ENCODE measurements at regions not wholly inside any gene's neighbourhood (a gene's known extent, or its start where the extent isn't known, plus 50 kb on each side); places are given as distances from the start of the nearest gene placed in this dataset.
"Not testable (repeated sequence)": the region's sequence is repeated elsewhere in the genome, so short reads cannot be mapped to it uniquely, and the experiment has no call there.

DNA sequence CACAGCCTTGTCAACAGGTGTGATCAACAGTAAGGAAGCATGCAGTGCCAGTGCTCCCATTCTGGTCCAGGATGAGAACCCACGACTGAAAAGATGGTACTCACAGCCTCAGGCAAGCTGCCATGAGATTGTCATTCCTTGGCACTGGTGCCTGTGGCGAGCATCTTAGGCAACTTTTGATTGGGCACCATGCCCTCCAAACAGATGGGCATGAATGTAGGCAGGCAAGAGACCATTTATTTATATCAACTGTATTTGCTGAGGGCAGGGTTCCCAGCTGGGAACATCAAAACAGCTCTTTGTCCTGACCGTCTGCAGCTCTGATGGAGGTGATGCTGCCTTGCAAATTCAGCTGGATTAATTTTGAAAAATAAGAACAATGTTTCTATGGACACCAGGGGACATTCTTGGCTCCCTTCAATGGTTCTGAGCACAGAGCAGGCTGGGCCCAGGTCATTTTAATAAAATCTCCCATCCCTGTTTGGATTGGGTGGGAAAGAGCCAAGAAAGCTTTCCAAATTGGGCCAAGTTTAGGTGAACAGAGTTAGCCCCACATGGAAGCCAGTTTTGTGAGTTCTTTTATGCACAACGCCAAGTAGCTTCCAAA, 522.5 kb downstream of the RMST start:
- DNase-seq (ENCODE audit: low spot score) = no peak

DNA sequence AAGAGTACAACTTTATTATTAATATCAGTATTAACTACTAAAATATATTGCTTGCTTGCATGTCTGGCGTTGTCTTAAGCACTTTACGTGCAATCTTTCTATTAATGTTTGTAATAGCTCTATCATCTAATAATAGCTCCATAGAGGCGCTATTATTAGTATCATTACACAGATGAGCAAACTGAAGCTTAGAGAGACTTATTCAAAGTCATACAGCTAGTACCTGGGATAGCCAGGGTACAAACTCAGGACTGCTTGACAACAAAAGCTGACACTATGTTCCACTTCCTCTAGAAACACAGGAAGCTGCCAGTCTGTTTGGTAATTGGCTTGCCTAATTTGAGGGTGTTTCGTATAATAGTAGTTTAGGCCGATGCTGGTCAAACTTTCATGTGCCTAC, 523.2 kb downstream of the RMST start:
- DNase-seq (ENCODE audit: low spot score) = no peak

DNA sequence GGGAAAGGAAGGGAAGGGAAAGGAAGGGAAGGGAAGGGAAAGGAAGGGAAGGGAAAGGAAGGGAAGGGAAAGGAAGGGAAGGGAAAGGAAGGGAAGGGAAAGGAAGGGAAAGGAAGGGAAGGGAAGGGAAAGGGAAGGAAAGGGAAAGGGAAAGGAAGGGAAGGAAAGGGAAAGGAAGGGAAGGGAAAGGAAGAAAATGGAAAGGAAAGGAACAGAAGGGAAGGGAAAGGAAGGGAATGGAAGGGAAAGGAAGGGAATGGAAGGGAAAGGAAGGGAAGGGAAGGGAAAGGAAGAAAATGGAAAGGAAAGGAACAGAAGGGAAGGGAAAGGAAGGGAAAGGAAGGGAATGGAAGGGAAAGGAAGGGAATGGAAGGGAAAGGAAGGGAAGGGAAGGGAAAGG, 526.0 kb downstream of the RMST start:
- not testable (repeated sequence) for DNase-seq (ENCODE audit: low spot score)

DNA sequence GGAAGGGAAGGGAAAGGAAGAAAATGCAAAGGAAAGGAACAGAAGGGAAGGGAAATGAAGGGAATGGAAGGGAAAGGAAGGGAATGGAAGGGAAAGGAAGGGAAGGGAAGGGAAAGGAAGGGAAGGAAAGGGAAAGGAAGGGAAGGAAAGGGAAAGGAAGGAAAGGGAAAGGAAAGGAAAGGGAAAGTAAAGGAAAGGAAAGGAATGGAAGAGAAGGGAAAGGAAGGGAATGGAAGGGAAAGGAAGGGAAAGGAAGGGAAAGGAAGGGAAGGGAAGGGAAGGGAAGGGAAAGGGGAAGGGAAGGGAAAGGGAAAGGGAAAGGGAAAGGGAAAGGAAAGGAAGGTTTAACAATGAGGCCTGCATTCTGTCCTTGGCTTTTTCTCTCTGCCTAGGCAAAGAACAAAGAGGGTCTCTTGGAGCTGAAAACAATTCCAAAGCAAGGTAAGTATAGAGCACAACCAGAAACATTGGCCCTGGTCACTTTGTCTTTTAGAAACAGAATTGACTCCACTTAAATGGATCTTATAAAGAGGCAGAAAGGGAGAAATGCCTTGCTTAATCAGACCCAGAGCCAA, 525.9 kb upstream of the TMPO start:
- DNase-seq (ENCODE audit: low spot score) = no peak

DNA sequence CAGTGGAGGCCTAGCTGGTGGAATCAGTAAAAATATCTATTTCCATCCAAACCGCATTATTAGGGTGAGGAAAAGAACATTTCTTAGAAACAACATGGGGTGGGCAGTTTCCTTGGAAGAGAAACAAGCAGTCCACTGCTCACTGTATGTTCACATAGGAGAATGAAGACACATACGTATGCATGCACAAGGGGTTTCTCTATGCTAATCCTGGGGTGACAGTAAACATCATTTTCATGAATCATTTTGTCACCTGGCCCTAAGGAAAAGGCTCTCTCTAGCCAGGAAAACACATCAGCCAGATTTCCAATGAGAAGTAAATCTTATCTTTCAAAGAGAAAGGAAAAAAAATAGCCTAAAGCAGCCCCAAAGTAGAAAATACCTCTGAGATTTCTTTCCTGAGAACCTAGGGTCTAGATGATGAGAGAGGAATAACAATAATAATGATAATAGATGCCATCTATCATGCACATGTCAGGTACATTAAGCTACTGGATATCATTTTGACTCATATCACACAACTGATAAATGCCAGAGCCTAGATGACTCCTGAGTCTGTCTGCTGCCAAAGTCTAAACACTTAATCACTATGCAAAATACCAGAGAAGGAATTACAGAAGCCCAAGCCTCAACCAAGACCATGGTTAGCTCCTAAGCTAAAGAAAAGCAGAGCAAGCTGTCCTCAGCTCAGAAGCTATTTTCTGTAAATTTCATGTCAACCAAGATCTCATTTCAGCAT, 520.5 kb upstream of the TMPO start:
- no peak for DNase-seq (ENCODE audit: low spot score)

DNA sequence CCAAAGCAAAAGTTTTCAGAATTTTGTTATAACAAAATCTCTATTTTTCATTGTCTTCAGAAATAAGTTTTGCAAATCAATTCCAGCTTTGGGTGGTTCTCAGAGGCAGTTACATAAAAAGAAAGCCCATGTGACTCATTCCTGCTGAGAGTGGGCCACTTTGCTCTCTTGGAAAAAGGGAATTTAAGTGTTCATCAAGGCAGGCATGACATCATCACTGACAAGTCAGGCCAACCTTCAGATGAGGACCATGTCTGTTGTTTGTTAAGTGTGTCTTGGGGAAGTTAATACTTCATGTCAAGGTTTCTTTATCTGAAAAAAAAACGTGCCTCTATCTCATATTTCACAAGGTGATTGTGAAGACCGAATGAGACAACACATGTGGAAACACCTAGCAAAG, 519.8 kb upstream of the TMPO start:
- DNase-seq (ENCODE audit: low spot score) = no peak

DNA sequence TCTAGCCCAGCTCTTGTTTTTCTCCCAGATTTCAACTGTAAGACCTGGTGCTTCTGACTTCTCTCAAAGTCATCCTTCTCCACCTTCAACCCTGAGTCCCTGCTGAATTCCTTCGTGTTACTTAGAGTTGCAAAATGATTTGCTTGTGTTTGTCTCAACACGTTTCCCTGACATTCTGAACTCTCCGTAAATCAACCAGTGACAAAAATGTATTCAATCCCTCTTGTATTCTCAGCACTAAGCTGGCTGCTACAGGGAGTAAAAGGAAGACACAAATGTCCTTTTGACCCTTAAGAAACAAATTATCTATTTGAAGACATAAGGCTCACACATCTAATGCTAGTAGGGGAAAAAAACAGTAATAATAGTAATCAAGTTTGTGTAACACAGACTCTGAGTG, 514.0 kb upstream of the TMPO start:
- DNase-seq (ENCODE audit: low spot score) = no peak

DNA sequence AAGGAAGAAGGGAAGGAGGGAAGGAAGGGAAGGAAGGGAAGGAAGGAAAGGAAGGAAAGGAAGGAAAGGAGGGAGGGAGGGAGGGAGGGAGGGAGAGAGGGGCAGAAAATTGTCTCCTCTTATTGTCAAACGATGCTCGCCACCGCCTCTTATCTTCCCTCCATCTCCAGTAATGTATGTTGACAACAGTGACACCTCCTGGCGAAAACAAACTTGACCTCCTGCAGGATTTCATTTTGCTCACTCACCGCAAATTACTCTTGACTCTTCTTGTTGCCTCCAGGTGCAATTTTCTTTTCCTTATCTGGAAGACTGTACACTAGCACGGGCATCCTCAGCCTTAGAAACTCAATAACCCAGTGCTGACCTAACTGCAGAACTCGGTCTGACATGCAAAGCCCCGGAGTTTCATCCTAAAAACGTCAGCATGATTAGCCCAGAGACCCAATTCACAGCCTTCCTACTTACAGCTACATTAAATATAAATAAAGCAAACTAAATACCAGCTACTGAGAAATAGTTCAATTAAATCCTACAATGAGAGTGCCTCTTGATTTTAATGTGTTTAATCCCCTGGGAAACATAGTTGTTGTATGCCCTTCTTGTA, 512.4 kb upstream of the TMPO start:
- peak; percentile 17 for DNase-seq (ENCODE audit: low spot score)

DNA sequence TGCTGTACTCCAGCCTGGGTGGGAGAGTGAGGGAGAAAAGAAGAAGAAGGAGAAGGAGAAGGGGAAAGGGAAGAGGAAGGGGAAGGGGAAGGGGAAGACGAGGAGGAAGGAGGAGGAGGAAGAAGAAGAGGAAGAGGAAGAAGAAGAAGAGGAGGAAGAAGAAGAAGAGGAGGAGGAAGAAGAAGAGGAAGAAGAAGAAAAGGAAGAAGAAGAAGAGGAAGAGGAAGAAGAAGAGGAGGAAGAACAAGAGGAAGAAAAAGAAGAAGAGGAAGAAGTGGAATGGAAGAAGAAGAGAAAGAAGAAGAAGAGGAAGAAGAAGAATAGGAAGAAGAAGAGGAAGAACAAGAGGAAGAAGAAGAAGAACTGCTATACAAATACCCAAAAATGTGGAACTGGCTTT, 507.4 kb upstream of the TMPO start:
- DNase-seq (ENCODE audit: low spot score) = no peak

DNA sequence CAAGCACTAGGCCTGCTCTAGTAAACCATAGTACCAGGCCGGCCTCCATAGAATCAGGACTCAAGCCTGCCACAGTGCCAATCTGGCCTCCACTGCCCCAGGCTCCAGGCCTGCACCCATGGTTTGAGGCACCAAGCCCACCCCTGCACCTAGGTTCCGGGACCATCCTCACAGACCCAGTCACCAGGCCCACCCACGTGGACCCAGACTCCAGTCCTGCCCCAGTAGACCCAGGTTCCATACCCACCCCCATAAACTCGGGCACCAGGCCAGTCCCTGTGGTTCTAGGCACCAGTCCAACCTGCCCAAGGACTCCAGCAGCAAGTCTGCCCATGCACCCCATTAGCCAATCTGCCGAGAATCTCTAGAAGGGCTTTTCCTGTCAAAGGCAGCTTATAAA, 501.8 kb upstream of the TMPO start:
- no peak for DNase-seq (ENCODE audit: low spot score)

DNA sequence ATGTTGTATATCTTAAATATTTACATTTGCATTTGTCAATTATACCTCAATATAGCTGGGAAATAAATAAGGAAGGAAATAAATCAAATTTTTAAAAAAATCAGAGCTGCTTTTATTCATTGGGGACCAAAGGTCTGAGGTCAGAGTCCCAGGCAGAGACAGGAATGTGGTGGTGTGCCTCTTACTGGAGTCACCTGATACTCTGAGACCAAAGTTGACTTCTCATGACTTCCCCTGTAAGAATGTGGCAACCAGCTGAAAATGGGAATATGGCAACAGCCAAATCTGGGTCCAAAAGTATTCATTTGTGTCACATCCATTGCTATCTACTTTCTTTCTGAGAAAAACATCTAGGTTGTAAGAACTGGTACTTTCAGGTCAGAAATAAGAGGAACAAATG, 496.6 kb upstream of the TMPO start:
- DNase-seq (ENCODE audit: low spot score) = no peak

DNA sequence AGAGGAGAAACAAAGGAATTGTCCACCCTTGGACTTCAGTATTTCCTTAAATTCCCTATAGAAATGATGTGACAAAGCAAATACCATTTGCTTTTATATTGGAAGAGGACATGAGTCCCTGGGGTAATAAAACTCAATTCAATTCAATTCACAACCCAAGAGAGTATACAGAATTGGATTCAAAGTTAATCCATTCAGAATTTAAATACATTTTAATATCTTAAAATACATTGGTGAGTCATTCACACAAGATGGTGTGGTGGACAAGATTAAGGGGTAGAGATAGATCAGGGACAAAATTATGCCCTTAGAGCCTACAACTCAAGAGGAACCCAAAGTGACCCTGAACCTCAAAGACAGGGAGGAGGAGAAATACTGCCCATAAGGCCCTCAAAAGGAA, 495.0 kb upstream of the TMPO start:
- no peak for DNase-seq (ENCODE audit: low spot score)

DNA sequence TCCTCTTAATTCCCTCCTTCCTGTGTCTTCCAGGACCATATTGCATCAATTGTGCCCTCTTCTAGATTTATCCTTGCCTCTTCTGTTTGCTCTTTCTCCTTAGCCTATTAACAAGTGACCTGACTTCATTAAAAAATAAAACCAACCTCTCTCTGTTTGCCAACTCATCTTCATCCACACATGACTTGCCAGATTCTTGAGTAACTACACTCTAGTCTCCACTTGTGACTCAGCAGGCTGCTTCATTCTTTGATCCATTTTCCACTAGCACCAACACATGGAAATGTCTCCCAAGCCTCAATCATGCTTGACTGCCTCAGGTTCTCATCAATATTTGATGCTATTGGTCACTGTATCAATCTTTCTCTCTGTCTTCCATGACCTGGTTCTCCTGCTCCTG, 492.4 kb upstream of the TMPO start:
- no peak for DNase-seq (ENCODE audit: low spot score)

DNA sequence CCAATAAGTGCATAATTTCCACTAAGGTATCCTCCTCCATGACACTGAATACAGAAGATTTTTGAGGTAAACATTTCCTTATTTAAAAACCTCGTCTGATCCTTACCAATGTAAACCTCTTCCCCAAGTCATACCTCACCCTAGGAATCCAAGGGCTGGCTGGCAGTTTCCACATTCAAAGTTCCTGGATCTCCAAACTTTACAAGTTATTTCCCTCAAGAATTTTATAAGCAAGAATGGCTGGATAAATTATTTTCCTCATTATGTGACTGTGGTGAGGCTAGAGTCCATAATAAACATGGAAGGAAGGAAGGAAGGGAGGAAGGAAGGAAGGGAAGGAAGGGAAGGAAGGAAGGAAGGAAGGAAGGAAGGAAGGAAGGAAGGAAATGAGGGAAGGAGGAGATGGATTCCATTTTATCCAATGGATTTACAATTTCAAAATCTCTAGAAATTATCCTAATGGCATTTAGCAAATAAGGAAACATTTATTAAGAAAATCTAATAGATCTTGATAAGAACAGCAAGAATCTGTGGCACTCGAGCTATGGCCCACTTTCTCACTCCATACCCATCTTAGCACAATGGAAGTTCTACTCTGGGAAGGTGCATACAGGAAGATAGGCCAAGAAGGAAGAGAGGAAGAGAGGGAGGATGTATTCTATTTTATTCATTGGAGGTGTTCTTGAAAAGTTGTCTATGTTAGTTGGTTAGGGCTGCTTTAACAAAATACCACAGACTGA, 477.8 kb upstream of the TMPO start:
- no peak for DNase-seq (ENCODE audit: low spot score)

DNA sequence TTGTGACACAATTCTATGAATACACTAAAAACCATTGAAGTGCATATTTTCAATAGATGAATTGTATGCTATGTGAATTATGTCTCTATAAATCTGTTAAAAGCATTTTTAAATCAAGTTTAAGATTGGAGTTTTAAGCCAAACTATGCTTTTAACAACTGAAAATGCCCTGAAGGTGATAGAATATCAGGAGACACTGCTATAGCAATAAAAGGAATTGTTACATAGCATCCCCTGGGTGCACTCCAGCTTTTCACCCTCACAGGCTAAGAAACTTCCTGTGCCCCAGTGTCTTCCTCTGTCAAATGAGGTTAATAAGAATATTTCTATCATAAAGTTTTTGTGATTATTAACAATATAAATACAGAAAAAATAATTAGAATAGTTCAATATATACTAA, 472.7 kb upstream of the TMPO start:
- DNase-seq (ENCODE audit: low spot score) = no peak

DNA sequence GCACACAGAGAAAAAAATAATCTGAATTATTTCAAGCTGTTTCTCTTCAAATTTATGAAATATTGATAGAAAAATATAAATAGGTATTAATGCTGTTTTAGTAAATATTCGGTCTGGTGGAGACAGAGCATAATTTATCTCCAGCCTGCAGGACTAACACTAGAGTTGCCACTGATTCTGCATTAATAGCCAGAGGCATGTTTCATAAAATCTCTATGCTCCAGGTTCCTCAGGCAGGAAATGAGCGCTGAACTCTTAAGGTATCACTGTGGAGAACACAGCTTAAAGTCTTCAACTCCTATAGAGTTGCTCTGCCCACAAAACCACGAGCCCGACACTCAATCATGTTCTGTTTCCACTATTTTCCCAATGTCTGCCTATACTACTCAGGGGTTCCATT, 470.0 kb upstream of the TMPO start:
- no peak for DNase-seq (ENCODE audit: low spot score)

DNA sequence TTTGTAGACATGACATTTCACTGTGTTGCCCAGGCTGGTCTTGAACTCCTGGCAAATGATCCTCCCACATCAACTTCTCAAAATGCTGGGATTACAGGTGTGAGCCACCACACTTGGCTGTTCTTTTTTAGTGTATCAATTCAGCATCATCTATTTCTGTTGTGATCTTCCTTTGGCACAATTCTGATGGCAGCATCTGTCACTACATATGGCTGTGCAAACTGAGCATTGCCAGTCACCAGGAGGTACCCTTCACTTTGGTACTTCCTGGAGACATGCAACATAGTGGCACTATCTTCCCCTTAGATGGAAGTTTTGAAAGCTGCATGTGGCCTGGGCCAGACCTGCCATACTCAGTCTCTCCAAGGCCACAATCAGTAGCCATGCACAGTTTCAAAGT, 467.1 kb upstream of the TMPO start:
- no peak for DNase-seq (ENCODE audit: low spot score)

DNA sequence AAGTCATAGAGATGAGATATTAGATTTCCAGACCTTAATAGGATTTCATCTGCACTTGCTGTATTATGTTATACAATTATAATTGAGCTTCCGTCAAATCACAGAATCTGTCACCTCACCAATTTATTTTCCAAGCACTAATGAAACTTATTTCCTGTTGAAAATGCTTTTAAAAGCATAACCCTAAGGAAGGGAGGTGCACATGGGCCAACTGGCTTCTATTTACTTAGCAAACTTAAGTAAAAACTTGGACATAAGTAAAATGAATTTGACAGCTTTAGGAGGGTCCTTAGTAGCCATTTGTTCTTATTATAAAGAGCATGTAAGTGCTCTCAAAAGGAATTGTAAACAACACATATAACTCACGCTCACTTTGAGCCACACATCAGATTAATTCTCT, 462.2 kb upstream of the TMPO start:
- DNase-seq (ENCODE audit: low spot score) = no peak

DNA sequence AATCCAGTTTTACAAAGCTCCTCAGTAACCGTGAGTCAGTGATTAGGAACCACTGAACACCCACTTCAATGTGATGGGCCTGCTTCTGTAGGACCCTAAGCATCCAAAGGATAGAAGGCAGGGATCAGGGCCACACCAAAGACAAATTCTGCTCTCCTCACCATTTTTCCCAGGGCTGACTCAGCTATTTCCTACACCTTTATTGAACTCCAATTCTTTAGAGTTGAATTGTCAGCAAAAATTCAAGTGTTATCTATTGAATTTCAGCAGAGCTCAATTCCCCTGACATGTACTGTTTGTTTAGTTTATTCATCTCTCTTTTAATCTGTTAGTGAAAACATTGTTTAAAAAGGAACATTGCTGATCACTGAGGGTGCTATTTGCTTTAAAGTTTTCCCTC, 457.7 kb upstream of the TMPO start:
- no peak for DNase-seq (ENCODE audit: low spot score)

DNA sequence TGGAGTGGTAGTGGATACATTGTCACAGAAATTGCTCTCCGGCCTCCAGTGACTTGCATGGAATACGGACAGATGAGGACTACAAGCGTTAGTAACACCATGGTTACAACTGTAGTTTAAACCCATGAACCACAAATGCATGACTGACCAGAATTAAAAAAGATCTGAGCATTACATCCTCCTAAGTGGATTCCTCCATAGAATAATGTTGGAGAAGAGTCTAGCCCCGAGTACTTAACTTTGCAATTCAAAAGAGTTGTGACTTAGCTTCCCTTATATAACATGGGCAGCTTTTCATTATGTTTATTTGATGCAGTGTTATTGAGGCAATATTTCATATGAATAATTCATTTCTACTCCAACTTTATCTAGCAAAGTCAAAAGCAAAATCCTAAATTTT, 457.2 kb upstream of the TMPO start:
- DNase-seq (ENCODE audit: low spot score) = no peak

DNA sequence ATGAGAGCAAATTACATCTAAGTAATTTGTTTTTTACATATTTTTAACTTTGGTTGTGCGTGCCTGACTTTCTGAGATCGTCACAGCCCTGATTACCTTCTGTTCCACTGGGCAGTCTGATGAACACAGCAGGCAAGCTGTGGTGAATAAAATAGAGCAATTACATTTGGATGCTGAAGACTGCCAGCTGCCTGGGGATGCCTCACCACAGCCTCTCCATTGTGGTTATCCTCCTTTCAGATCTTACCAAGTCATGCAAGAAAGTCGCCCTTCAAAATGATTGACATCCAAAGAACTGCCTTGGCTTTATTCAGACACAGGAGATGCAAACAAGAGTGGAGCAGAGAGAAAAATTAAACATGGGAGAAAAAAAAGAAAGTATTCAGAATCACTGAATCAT, 456.6 kb upstream of the TMPO start:
- DNase-seq (ENCODE audit: low spot score) = no peak

DNA sequence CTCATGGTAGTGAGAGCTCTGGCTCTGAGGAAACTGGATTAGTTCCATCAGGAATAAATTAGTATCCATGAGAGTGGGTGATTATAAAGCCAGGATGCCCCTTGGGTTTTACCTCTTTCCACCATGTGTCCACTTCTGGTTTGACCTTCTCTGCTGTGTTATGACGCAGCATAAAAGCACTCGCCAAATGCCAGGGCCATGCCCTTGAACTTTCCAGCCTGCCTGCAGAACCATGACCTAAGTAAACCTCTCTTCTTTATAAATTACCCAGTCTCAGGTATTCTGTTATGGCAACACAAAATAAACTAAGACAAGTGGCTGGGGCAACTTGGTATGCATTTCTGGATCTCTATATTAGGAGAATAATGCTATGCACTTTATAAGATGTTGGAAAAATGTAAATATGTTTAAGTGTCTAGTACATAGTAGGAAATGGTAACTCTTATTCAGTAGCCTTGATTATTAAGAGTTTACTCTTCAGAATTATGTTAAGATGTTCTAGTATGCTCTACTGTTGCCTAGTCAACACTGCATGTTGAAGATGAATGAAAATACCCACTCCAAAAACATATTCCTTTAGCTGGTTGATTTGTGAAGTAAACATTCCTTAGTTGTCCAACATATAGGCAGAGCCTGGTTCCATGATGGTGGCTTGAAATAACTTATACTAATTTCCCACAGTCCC, 455.6 kb upstream of the TMPO start:
- no peak for DNase-seq (ENCODE audit: low spot score)
